ENCODE measurements at regions not wholly inside any gene's neighbourhood (a gene's known extent, or its start where the extent isn't known, plus 50 kb on each side); places are given as distances from the start of the nearest gene placed in this dataset.

GRCh38 chr10:20991526-20991925 lies 94.4 kb upstream of the NEBL start:
- Histone ChIP-seq H2BK12ac (ENCODE audit: low read depth, low read length) (no peak overlapping the region), H2BK20ac (ENCODE audit: low read length) (no peak overlapping the region), H3K4ac (replicated peaks; ENCODE audit: insufficient read length, low read depth, low read length) (no peak overlapping the region), H3K18ac (ENCODE audit: extremely low read depth, low read length) (no peak overlapping the region), H3K36me3 (ENCODE audit: control insufficient read depth in 2 of 4, insufficient read depth in 4 of 4, low read length in 3 of 4) (no peaks in the 10 kb centered on the region), H4K91ac (replicated peaks; ENCODE audit: insufficient read length, low read length) (no peak overlapping the region), H3K56ac (replicated peaks; ENCODE audit: insufficient read length, low read depth, low read length) (no peak overlapping the region), H3K4me2 (ENCODE audit: insufficient read depth in 1 of 2, low read depth in 2 of 2, low read length in 2 of 2) (no peak overlapping the region), H3K9ac (replicated peaks in 1 of 4; ENCODE audit: extremely low read depth in 1 of 4, low read depth in 3 of 4, low read length in 3 of 4) (peak overlapping the region in 1 of 4 experiments; percentile 34; a peak in 1 of 7 replicates), H3K4me3 (ENCODE audit: extremely low read depth in 1 of 4, insufficient read depth in 2 of 4, low read depth in 3 of 4, low read length in 4 of 4) (no peak overlapping the region), H4K20me1 (replicated peaks in 1 of 2; ENCODE audit: control insufficient read depth in 1 of 2, insufficient read depth in 2 of 2, low read length in 2 of 2) (no peaks in the 10 kb centered on the region), H2AK5ac (ENCODE audit: low read depth, low read length) (no peak overlapping the region), H3K4me1 (replicated peaks in 1 of 4; ENCODE audit: control insufficient read depth in 3 of 4, insufficient read depth in 4 of 4, low read length in 3 of 4) (peaks cover 0 to 4% (median 0%) of the 10 kb centered on the region in 4 experiments; a peak in 1 of 7 replicates), H2BK15ac (ENCODE audit: low read length) (no peak overlapping the region), H3K23me2 (ENCODE audit: low read depth, low read length) (no peaks in the 10 kb centered on the region), H3K9me3 (ENCODE audit: insufficient read depth in 2 of 2, low read depth in 1 of 2, low read length in 1 of 2) (no peaks in the 10 kb centered on the region; a peak in 1 of 4 replicates), H3K14ac (ENCODE audit: insufficient read length) (no peak overlapping the region), H4K8ac (ENCODE audit: extremely low read depth, insufficient read depth, low read length) (no peak overlapping the region), H3K27me3 (replicated peaks in 1 of 4; ENCODE audit: control insufficient read depth in 3 of 4, extremely low read depth in 1 of 4, insufficient read depth in 3 of 4, low read length in 3 of 4) (no peaks in the 10 kb centered on the region), H3K79me1 (ENCODE audit: low read depth, low read length) (no peaks in the 10 kb centered on the region), H2BK5ac (ENCODE audit: low read depth, low read length) (no peak overlapping the region), H3K27ac (ENCODE audit: low read depth, low read length) (no peak overlapping the region), H2AFZ (ENCODE audit: low read length) (no peak overlapping the region), H4K5ac (ENCODE audit: insufficient read length, low read depth, low read length) (no peak overlapping the region), H3K23ac (ENCODE audit: insufficient read length) (no peak overlapping the region), H3K79me2 (ENCODE audit: control insufficient read depth in 1 of 2, insufficient read depth in 2 of 2, low read length in 2 of 2) (no peaks in the 10 kb centered on the region), H2BK120ac (replicated peaks; ENCODE audit: low read depth, low read length) (no peak overlapping the region)
- DNase-seq (ENCODE audit: low read depth in 1 of 2, low spot score in 2 of 2) (no peak), FAIRE-seq (no peak)
- ChIA-PET CTCF (ENCODE audit: partially characterized antibody) (interaction anchor here (2.0 kb wide), 1 partner anchor 30 kb away, joined by 6 read pairs; no protein-coding TSS in a partner anchor), POLR2A (ENCODE audit: partially characterized antibody) (interaction anchor here (1.0 kb wide), 1 partner anchor 25 kb away, joined by 3 read pairs; no protein-coding TSS in a partner anchor)
- no peak for TF ChIP-seq JUN (IDR thresholded peaks at IDR 0.05; ENCODE audit: low read depth, low read length)
- TF ChIP-seq POLR2A (IDR thresholded peaks at IDR 0.05; ENCODE audit: control extremely low read depth in 1 of 2, low read depth in 2 of 2, low read length in 2 of 2): no peak
- TF ChIP-seq GTF2F1 (IDR thresholded peaks at IDR 0.05; ENCODE audit: borderline replicate concordance, low read depth, low read length): no peak
- no peak for TF ChIP-seq ATF2 (IDR thresholded peaks at IDR 0.05; ENCODE audit: low read length)
- no peak for TF ChIP-seq CBX5 (IDR thresholded peaks at IDR 0.05; ENCODE audit: low read depth, low read length)
- no peak for TF ChIP-seq ASH2L (IDR thresholded peaks at IDR 0.05; ENCODE audit: low read length)
- WGBS, 2 experiments (ENCODE audit: extremely low coverage in 1 of 2, insufficient coverage in 1 of 2, insufficient read length in 1 of 2, insufficient replicate concordance in 2 of 2, low coverage in 1 of 2, low lambda C conversion rate in 2 of 2, missing lambda C conversion rate in 1 of 2): 100% methylated on average over 1 of the region's 1 CpG; no CpG with 5 or more reads in 1 of the 2 experiments
